Right atrium auricular region (tissue), 2 donors: ENCODE measurements at regions not wholly inside any gene's neighbourhood (a gene's known extent, or its start where the extent isn't known, plus 50 kb on each side); places are given as distances from the start of the nearest gene placed in this dataset.
A peak's percentile ranks its signal among the peaks of the same experiment; 100 is the strongest.

Experiments
- DNase-seq: peaks from one replicate; pipeline ENCODE4 v3.0.0-alpha.2; 2019; ENCODE audit warnings: low spot score
- H3K27ac ChIP-seq, 2 donors: fragments of 200-600 bp; sonication (generic); 1 replicate in 1 of 2; 2 replicates in 1 of 2; pipeline ENCODE4 v1.5.1; 2016 to 2019
- H3K27me3 ChIP-seq, 2 donors: fragments of 200-600 bp; sonication (generic); one replicate each; pipeline versions ENCODE4 v1.5.1 to v1.6.0; 2017 to 2019
- H3K36me3 ChIP-seq: fragments of 200-600 bp; sonication (generic); one replicate; pipeline ENCODE4 v1.5.1; 2016
- H3K4me1 ChIP-seq, 2 donors: fragments of 200-600 bp; sonication (generic); one replicate each; pipeline versions ENCODE4 v1.5.1 to v1.6.0; 2017 to 2019
- H3K4me3 ChIP-seq, 2 donors: fragments of 200-600 bp; sonication (generic); 1 replicate in 1 of 2; 2 replicates in 1 of 2; pipeline ENCODE4 v1.5.1; 2017 to 2019; ENCODE audit warnings: mild to moderate bottlenecking in 1 of 2, moderate library complexity in 1 of 2
- H3K9me3 ChIP-seq, 2 donors: fragments of 200-600 bp; sonication (generic); one replicate each; pipeline ENCODE4 v1.5.1; 2019
- CTCF ChIP-seq, 2 donors: fragments of 200-600 bp; sonication (generic); IDR thresholded peaks; one replicate each; pipeline ENCODE4 v1.5.1; 2019; ENCODE audit warnings: antibody characterized with exemption in 2 of 2

- Histone ChIP-seq H3K4me1 (peaks cover 0 to 11% of the 10 kb centered on the region in 2 donors), H3K4me3 (no peak overlapping the region), H3K27ac (no peak overlapping the region), H3K9me3 (no peaks in the 10 kb centered on the region), H3K36me3 (no peaks in the 10 kb centered on the region), H3K27me3 (no peaks in the 10 kb centered on the region)
- no peak for TF ChIP-seq CTCF (IDR thresholded peaks at IDR 0.05)
- DNase-seq = no peak
Measured at GRCh38 chr2:57758686-57759085, 287.9 kb upstream of the VRK2 start.

- H3K9me3 ChIP-seq = no peaks in the 10 kb centered on the region
- no peak for TF ChIP-seq CTCF (IDR thresholded peaks at IDR 0.05)
- no peak for DNase-seq
- H3K36me3 ChIP-seq = no peaks in the 10 kb centered on the region
- no peak overlapping the region for H3K27ac ChIP-seq
- H3K27me3 ChIP-seq = no peaks in the 10 kb centered on the region
- H3K4me3 ChIP-seq = no peak overlapping the region
- peaks cover 0 to 11% of the 10 kb centered on the region in 2 donors for H3K4me1 ChIP-seq
Measured at GRCh38 chr2:57759131-57759530, 287.5 kb upstream of the VRK2 start.

GRCh38 chr2:57759822-57760300, 286.7 kb upstream of the VRK2 start:
- Histone ChIP-seq H3K27me3 (no peaks in the 10 kb centered on the region), H3K9me3 (no peaks in the 10 kb centered on the region), H3K36me3 (no peaks in the 10 kb centered on the region), H3K4me1 (peaks cover 0 to 11% of the 10 kb centered on the region in 2 donors), H3K27ac (no peak overlapping the region), H3K4me3 (peak overlapping the region in 1 of 2 donors; percentile 21)
- peak; percentile 87 for DNase-seq
- TF ChIP-seq CTCF (IDR thresholded peaks at IDR 0.05) = peak; percentile 87 to 94

- TF ChIP-seq CTCF (IDR thresholded peaks at IDR 0.05) = no peak
- H3K36me3 ChIP-seq = no peaks in the 10 kb centered on the region
- no peak for DNase-seq
- H3K27ac ChIP-seq = no peak overlapping the region
- H3K4me1 ChIP-seq = peaks cover 0 to 11% of the 10 kb centered on the region in 2 donors
- peak overlapping the region in 1 of 2 donors; percentile 21 for H3K4me3 ChIP-seq
- H3K9me3 ChIP-seq = no peaks in the 10 kb centered on the region
- H3K27me3 ChIP-seq = no peaks in the 10 kb centered on the region
Measured at GRCh38 chr2:57760381-57760801, 286.2 kb upstream of the VRK2 start.

GRCh38 chr2:57776916-57777315, 269.7 kb upstream of the VRK2 start:
- Histone ChIP-seq H3K9me3 (no peaks in the 10 kb centered on the region), H3K36me3 (no peaks in the 10 kb centered on the region), H3K4me3 (no peak overlapping the region), H3K27ac (no peak overlapping the region), H3K4me1 (no peaks in the 10 kb centered on the region), H3K27me3 (no peaks in the 10 kb centered on the region)
- no peak for DNase-seq
- no peak for TF ChIP-seq CTCF (IDR thresholded peaks at IDR 0.05)

GRCh38 chr2:57782587-57782986, 264.0 kb upstream of the VRK2 start:
- H3K9me3 ChIP-seq = no peaks in the 10 kb centered on the region
- DNase-seq = no peak
- no peaks in the 10 kb centered on the region for H3K27me3 ChIP-seq
- H3K27ac ChIP-seq = no peak overlapping the region
- H3K4me3 ChIP-seq = no peak overlapping the region
- no peak for TF ChIP-seq CTCF (IDR thresholded peaks at IDR 0.05)
- H3K4me1 ChIP-seq = no peaks in the 10 kb centered on the region
- H3K36me3 ChIP-seq = no peaks in the 10 kb centered on the region
